NCI-H2171 (cell line): ENCODE measurements at regions not wholly inside any gene's neighbourhood (a gene's known extent, or its start where the extent isn't known, plus 50 kb on each side); places are given as distances from the start of the nearest gene placed in this dataset.
"Not testable (repeated sequence)": the region's sequence is repeated elsewhere in the genome, so short reads cannot be mapped to it uniquely, and the experiment has no call there.

Source experiments
- DNase-seq: peaks from one replicate; lab custom pipeline; 2025; lab: John Stamatoyannopoulos, UW

DNA sequence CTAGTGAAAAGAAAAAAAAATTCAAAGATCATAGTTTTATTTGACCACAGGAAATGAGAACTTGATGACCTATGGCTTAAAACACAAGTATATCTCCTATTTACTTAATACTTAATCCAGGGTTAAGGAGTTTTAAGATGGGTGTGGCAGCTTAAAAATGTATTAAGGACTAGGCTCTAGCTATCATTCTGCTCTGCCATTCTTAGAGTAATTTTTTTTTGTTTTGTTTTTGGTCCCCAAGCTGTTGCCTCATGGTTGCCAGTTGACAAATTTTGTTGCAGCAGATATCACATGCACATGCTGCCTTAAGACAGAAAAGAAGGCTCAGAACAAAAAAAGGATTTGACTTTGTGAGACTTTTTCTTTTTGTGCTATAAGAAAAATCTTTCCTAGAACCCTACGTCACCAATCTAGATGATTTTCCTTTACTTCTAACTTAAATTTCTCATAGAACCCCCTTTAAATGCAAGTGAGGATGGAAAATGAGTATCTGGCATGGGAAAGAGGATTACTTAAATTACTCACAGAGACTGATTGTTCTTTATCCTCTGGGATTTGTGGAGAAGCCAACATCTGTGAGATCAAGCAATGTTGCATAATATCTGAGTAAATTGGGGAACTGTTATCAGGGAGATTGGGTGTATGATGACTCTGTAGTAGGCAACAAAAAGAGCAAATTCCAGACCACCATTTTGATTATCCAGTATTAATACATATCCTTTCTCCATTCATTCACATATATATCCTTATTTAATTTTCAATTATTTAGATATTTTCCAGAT is 364.7 kb upstream of the CD180 start:
- DNase-seq: no peak

GRCh38 chr5:67552773-67553172 is 356.2 kb upstream of the CD180 start:
- no peak for DNase-seq

- no peak for DNase-seq
These were observed 353.3 kb upstream of the CD180 start for GRCh38 chr5:67549947-67550346.

GRCh38 chr5:67549296-67549618 is 352.7 kb upstream of the CD180 start:
- no peak for DNase-seq

GRCh38 chr5:67548520-67549295 is 352.1 kb upstream of the CD180 start:
- no peak for DNase-seq

DNA sequence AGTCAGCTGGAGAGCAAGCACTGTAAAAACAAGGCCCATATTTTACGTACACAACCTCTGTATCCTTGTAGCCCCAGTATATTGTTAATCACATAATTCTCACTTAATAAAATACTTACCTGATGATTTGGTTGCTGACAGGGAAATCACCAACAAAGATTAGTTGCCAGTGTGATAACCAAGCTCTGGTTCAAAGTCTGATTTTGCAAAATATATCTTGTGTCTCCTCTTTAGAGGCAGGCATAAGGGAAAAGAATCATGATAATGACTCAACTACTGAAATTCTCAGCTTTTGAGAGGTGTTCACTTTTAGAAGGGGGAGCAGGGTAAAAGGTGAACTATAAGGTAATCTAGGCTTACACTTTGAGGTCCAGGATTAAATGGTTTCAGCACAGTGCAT is 351.1 kb upstream of the CD180 start:
- no peak for DNase-seq

- not testable (repeated sequence) for DNase-seq
These were observed 348.3 kb upstream of the CD180 start for GRCh38 chr5:67544942-67545341.

DNA sequence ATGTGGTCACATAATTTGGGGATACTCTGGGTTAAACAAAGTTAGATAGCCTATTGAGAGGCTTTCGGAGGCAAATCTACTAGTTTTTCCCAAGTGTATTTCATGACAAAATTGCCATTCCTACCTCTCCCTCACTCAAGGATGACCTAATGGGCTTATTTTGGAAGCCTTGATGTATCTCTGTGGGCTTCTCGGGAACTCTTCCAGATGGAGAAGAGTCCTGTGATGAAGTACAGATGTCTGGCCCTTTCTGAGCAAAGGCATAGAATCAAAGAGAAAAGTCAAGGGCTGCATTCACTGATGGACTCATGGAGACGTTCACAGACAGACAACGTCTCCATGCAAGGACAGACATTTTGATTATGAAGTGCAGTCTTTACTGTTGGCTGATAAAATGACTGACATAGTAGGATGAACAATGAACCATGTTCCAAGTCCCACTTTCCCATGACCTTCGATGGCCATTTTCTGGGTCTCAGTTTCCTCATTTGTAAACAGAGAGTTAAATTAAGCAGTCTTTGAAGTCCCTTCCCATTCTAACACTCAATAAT is 347.2 kb upstream of the CD180 start:
- no peak for DNase-seq

DNA sequence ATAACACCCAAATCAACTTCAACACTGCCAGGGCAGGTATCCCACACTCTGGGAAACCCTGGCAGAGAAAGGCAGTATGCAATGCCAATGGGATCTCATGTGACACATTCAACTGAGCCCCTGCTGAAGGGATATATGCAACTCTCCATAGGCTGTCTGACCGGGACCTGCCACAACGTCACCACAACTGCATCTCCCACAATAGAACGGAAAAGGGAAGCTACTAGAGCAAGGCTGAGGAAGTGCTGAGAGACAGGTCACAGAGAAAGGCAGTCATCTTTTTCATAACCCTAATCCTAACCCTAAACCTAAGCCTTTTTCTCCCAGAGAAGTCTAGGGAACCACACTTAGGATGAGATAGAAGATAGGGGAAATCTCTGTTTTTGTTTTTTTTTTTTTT is 345.9 kb upstream of the CD180 start:
- DNase-seq: no peak

DNA sequence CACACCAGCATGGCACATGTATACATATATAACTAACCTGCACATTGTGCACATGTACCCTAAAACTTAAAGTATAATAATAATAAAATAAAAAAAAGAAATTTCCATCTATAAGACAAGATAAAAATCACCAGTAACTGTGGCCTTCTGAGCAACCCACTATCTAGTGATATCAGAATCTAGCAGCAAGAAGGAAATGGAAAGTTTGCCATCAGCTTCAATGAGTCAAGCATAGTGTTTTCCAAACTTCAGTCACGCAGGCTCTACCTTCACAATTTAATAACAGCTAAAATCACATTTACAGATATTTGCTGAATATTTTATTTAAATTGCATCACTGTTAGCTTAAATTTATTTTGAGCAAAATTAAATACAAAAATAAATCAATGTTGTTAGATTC is 345.3 kb upstream of the CD180 start:
- no peak for DNase-seq

- no peak for DNase-seq
These were observed 342.4 kb upstream of the CD180 start for GRCh38 chr5:67538855-67539506.

GRCh38 chr5:67537439-67538148 is 341.0 kb upstream of the CD180 start:
- DNase-seq: no peak

DNA sequence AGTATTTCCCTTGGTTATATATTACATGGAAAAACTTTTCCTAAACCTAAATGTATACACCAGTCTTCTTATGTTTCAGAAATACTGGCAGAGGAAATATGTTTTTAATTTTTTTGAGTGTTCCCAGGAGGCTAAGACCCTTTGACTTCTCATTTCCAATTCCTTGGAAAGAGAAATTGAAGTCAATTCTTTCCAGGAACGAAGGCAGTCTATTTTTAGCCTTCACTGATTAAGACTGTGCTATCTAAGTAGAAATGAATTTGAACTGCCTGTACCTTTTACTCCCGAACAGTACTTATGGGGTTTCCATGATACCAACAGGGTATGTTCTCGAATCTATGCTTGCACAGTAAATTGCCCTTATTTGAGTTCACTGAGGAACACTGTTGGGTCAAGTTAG is 340.3 kb upstream of the CD180 start:
- DNase-seq: no peak

- DNase-seq: peak; percentile 31
These were observed 334.1 kb upstream of the CD180 start for GRCh38 chr5:67530609-67531255.

DNA sequence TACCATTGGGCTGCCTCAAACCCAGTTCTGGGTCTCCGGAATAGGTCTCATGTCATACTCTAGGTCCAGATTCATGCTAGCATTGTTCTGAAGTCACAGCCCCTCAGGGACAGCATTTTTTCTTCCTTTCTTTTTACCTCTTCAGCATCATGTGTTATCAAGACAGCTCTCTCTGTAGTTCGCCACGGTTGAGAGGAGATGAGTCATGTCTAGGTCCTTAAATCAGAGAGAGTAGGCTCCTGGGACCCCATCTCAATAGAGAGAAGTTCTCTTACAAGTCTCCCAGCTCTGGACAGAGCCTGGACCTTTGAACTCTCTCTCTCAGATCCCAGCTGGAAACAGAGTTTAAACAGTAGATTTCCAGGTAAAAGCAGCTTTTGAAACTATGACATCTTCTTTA is 332.4 kb upstream of the CD180 start:
- no peak for DNase-seq

DNA sequence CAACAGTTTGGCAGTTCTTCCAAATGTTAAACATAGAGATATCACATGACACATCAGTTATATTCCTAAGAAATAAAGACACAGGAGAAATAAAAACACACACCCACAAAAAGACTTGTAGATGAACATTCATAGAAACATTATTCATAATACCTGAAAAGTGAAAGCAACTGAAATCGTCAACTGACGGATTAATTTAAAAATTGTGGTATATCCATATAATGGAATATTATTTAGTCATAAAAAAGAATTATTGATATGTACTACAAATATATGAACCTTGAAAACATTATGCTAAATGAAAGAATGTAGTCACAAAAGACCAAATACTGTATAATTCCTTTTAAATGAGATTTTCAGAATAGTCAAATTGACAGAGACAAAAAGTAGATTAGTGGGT is 330.2 kb upstream of the CD180 start:
- no peak for DNase-seq

DNA sequence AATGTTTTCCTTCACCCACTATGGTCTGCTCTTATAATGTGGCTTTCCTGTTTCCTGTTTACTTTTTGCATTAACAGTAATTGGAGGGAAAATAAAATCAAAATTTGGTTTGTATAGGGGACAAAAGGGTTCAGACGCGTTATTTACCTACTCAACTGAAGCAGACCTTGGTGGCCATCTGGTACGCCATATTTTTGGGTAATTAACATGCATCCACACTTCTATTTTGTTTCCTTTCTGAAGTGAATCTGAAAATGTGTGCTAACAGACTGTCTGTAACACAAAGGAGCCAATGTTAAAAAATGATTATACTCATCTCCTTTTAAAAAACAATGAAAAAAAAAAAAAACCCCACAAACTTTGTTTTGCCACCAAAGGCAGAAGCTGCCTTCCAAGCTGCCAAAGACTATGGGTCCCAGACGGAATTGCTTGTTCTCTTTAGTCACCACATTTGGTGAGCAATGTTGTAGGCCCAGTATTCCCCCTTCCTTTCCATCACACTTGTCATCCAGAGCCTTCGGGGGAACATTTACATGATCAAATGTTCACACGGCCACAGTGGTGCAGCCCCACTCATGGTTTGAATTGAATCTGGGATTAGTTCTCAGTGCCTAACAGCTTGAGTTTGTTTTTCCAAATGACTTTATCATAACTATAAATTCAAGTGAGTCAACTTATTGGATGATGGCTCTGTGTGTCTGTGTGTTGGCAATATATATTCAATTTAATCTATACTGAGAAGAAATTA is 323.7 kb upstream of the CD180 start:
- peak; percentile 18 for DNase-seq

- DNase-seq: no peak
These were observed 321.6 kb upstream of the CD180 start for GRCh38 chr5:67518227-67518626.

GRCh38 chr5:67516948-67517565 is 320.5 kb upstream of the CD180 start:
- no peak for DNase-seq

GRCh38 chr5:67515762-67516161 is 319.2 kb upstream of the CD180 start:
- no peak for DNase-seq
